Effector memory CD8-positive, alpha-beta T cell (primary cell): ENCODE measurements at regions not wholly inside any gene's neighbourhood (a gene's known extent, or its start where the extent isn't known, plus 50 kb on each side); places are given as distances from the start of the nearest gene placed in this dataset.

ENCODE experiments used
- ATAC-seq: fragments of 150-1000 bp; cut with Tn5 transposase; replicated peaks from 2 replicates; pipeline ENCODE4 v1.10.0; 2021; ENCODE audit warnings: mild to moderate bottlenecking, moderate library complexity
- DNase-seq, 3 experiments: peaks; one replicate each; pipeline ENCODE4 v3.0.0; 2021
- H3K27ac Mint-ChIP-seq, 2 donors: one replicate each; pipeline ENCODE4 v1.8.0; 2022; ENCODE audit warnings: mild to moderate bottlenecking in 2 of 2, mixed read lengths in 2 of 2, moderate library complexity in 2 of 2
- H3K27me3 Mint-ChIP-seq, 2 donors: one replicate each; pipeline ENCODE4 v1.8.0; 2022; ENCODE audit warnings: mixed read lengths in 2 of 2
- H3K36me3 Mint-ChIP-seq: one replicate; pipeline ENCODE4 v1.8.0; 2022; ENCODE audit warnings: mild to moderate bottlenecking, moderate library complexity, mixed read lengths; ENCODE audit not compliant: insufficient read depth
- H3K4me1 Mint-ChIP-seq, 2 donors: one replicate each; pipeline ENCODE4 v1.8.0; 2022; ENCODE audit warnings: low read depth in 2 of 2, mixed read lengths in 2 of 2
- H3K4me3 Mint-ChIP-seq, 2 donors: one replicate each; pipeline ENCODE4 v1.8.0; 2022; ENCODE audit warnings: mild to moderate bottlenecking in 2 of 2, mixed read lengths in 2 of 2, moderate library complexity in 2 of 2
- H3K9me3 Mint-ChIP-seq, 2 donors: one replicate each; pipeline ENCODE4 v1.8.0; 2022; ENCODE audit warnings: mixed read lengths in 2 of 2

- Mint-ChIP-seq H3K9me3 (no peaks in the 10 kb centered on the region), H3K27me3 (peaks cover 0 to 11% of the 10 kb centered on the region in 2 donors), H3K4me3 (no peak overlapping the region), H3K36me3 (no peaks in the 10 kb centered on the region), H3K27ac (no peak overlapping the region), H3K4me1 (no peaks in the 10 kb centered on the region)
- DNase-seq (no peak), ATAC-seq (no peak)
These were observed 165.6 kb upstream of the FAM3C start for GRCh38 chr7:121561717-121562116.

- H3K27ac Mint-ChIP-seq = no peak overlapping the region
- H3K9me3 Mint-ChIP-seq = no peaks in the 10 kb centered on the region
- no peaks in the 10 kb centered on the region for H3K4me1 Mint-ChIP-seq
- DNase-seq (no peak), ATAC-seq (no peak)
- no peaks in the 10 kb centered on the region for H3K36me3 Mint-ChIP-seq
- H3K27me3 Mint-ChIP-seq = peaks cover 0 to 11% of the 10 kb centered on the region in 2 donors
- no peak overlapping the region for H3K4me3 Mint-ChIP-seq
These were observed 164.3 kb upstream of the FAM3C start for GRCh38 chr7:121560267-121560990.

GRCh38 chr7:121558288-121558687, 162.2 kb upstream of the FAM3C start:
- DNase-seq (no peak), ATAC-seq (no peak)
- Mint-ChIP-seq H3K4me1 (no peaks in the 10 kb centered on the region), H3K27ac (no peak overlapping the region), H3K9me3 (no peaks in the 10 kb centered on the region), H3K27me3 (no peaks in the 10 kb centered on the region), H3K36me3 (no peaks in the 10 kb centered on the region), H3K4me3 (no peak overlapping the region)

- Mint-ChIP-seq H3K27ac (no peak overlapping the region), H3K4me3 (no peak overlapping the region), H3K36me3 (no peaks in the 10 kb centered on the region), H3K4me1 (no peaks in the 10 kb centered on the region), H3K27me3 (no peaks in the 10 kb centered on the region), H3K9me3 (no peaks in the 10 kb centered on the region)
- no peak for ATAC-seq
- no peak for DNase-seq
These were observed 161.2 kb upstream of the FAM3C start for GRCh38 chr7:121557034-121557892.

GRCh38 chr7:121555558-121555957, 159.4 kb upstream of the FAM3C start:
- Mint-ChIP-seq H3K36me3 (no peaks in the 10 kb centered on the region), H3K27me3 (no peaks in the 10 kb centered on the region), H3K9me3 (no peaks in the 10 kb centered on the region), H3K4me1 (no peaks in the 10 kb centered on the region), H3K27ac (no peak overlapping the region), H3K4me3 (no peak overlapping the region)
- DNase-seq (no peak), ATAC-seq (no peak)

- Mint-ChIP-seq H3K4me1 (peaks cover 4 to 12% of the 10 kb centered on the region in 2 donors), H3K4me3 (no peak overlapping the region), H3K27me3 (no peaks in the 10 kb centered on the region), H3K27ac (no peak overlapping the region), H3K36me3 (peaks cover 4% of the 10 kb centered on the region), H3K9me3 (no peaks in the 10 kb centered on the region)
- DNase-seq = peak in 1 of 3 experiments; percentile 5
- peak; percentile 88 for ATAC-seq
These were observed 151.5 kb upstream of the FAM3C start for GRCh38 chr7:121547544-121548092.

GRCh38 chr7:121546632-121547543, 150.8 kb upstream of the FAM3C start:
- DNase-seq (no peak), ATAC-seq (no peak)
- H3K4me1 Mint-ChIP-seq = peaks cover 4 to 12% of the 10 kb centered on the region in 2 donors
- H3K4me3 Mint-ChIP-seq = no peak overlapping the region
- peaks cover 4% of the 10 kb centered on the region for H3K36me3 Mint-ChIP-seq
- no peaks in the 10 kb centered on the region for H3K9me3 Mint-ChIP-seq
- no peaks in the 10 kb centered on the region for H3K27me3 Mint-ChIP-seq
- no peak overlapping the region for H3K27ac Mint-ChIP-seq

GRCh38 chr7:121545418-121545817, 149.3 kb upstream of the FAM3C start:
- ATAC-seq = no peak
- peak overlapping the region in 1 of 2 donors; percentile 60 for H3K27ac Mint-ChIP-seq
- H3K4me1 Mint-ChIP-seq = peaks cover 4 to 12% of the 10 kb centered on the region in 2 donors
- no peak for DNase-seq
- H3K9me3 Mint-ChIP-seq = no peaks in the 10 kb centered on the region
- no peak overlapping the region for H3K4me3 Mint-ChIP-seq
- no peaks in the 10 kb centered on the region for H3K27me3 Mint-ChIP-seq
- H3K36me3 Mint-ChIP-seq = peaks cover 4% of the 10 kb centered on the region

GRCh38 chr7:121544726-121545125, 148.6 kb upstream of the FAM3C start:
- Mint-ChIP-seq H3K4me3 (peak overlapping the region in 1 of 2 donors; percentile 33), H3K9me3 (no peaks in the 10 kb centered on the region), H3K36me3 (peaks cover 4% of the 10 kb centered on the region), H3K4me1 (peaks cover 4 to 12% of the 10 kb centered on the region in 2 donors), H3K27ac (peak overlapping the region; percentile 60 to 72), H3K27me3 (no peaks in the 10 kb centered on the region)
- ATAC-seq (peak; percentile 47), DNase-seq (no peak)

GRCh38 chr7:121544238-121544637, 148.1 kb upstream of the FAM3C start:
- Mint-ChIP-seq H3K4me1 (peaks cover 4 to 12% of the 10 kb centered on the region in 2 donors), H3K36me3 (peaks cover 4% of the 10 kb centered on the region), H3K27ac (peak overlapping the region in 1 of 2 donors; percentile 72), H3K27me3 (no peaks in the 10 kb centered on the region), H3K4me3 (no peak overlapping the region), H3K9me3 (no peaks in the 10 kb centered on the region)
- no peak for ATAC-seq
- DNase-seq = no peak

GRCh38 chr7:121541457-121541856, 145.3 kb upstream of the FAM3C start:
- Mint-ChIP-seq H3K36me3 (peaks cover 4% of the 10 kb centered on the region), H3K4me3 (no peak overlapping the region), H3K9me3 (no peaks in the 10 kb centered on the region), H3K27me3 (no peaks in the 10 kb centered on the region), H3K4me1 (peaks cover 4 to 12% of the 10 kb centered on the region in 2 donors), H3K27ac (no peak overlapping the region)
- no peak for ATAC-seq
- DNase-seq = no peak

- Mint-ChIP-seq H3K27me3 (no peaks in the 10 kb centered on the region), H3K27ac (no peak overlapping the region), H3K4me1 (peaks cover 4 to 8% of the 10 kb centered on the region in 2 donors), H3K9me3 (no peaks in the 10 kb centered on the region), H3K4me3 (no peak overlapping the region), H3K36me3 (peaks cover 4% of the 10 kb centered on the region)
- ATAC-seq = no peak
- DNase-seq = no peak
These were observed 144.0 kb upstream of the FAM3C start for GRCh38 chr7:121540138-121540537.

- H3K4me1 Mint-ChIP-seq = no peaks in the 10 kb centered on the region
- no peak overlapping the region for H3K4me3 Mint-ChIP-seq
- no peak for ATAC-seq
- no peaks in the 10 kb centered on the region for H3K9me3 Mint-ChIP-seq
- no peaks in the 10 kb centered on the region for H3K27me3 Mint-ChIP-seq
- no peak for DNase-seq
- no peak overlapping the region for H3K27ac Mint-ChIP-seq
- no peaks in the 10 kb centered on the region for H3K36me3 Mint-ChIP-seq
These were observed 140.9 kb upstream of the FAM3C start for GRCh38 chr7:121537031-121537430.
